ENCODE measurements at regions not wholly inside any gene's neighbourhood (a gene's known extent, or its start where the extent isn't known, plus 50 kb on each side); places are given as distances from the start of the nearest gene placed in this dataset.
"Not testable (repeated sequence)": the region's sequence is repeated elsewhere in the genome, so short reads cannot be mapped to it uniquely, and the experiment has no call there.

DNA sequence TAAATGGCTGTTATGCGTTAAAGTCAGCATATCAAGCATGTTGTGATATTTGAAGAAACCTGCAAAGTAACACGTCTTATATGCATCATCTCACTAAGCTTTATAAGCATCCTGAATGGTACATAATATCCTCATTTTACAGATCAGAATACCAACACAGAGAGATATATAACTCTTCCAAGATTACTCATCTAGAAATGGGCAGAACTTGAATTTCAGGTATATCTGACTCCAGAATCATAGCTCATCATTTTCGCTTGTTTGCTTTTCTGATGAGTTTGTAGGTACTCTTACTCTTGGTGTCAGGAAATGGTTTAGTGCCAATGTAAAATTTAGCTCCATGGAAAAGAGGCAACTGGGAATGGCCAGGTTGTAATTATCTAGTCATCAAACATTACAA is 232.3 kb upstream of the ANKH start:
- FAIRE-seq (no peak), DNase-seq (ENCODE audit: low spot score) (no peak)

DNA sequence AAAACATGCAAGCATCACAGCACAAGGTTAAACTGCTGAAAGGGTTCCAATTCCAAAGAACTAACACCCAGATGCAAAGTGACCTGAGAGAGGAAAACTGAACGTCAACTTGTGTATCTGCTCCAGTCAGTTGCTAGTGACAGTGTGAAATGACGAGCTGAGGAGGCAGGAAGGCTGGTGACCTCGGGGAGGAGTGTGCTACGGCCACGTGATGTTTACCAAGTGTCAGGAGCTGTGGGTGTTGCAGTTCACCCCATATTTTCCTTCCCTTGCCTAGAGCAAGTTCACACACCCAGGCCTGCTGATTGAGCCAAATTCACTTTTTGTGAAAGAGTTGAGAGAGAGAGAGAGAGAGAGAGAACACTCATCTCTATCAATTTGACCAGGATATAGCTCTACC is 231.6 kb upstream of the ANKH start:
- DNase-seq (ENCODE audit: low spot score) (no peak), FAIRE-seq (no peak)

DNA sequence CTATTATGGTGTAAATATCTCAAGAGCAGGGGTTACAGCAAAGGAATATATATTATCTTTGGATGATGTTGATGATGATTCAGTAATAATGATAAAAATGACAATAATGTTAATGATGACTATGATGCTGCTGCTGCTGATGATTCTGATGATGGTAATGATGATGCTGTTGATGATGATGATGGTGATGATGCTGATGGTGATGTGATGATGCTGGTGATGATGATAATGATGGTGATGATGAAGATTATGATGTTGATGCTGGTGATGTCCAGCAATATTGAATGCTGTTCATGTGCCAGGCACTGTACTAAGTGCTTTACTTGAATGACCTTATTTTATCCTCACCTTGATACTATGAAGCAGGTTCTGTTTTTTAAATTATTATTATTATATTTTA is 226.0 kb upstream of the ANKH start:
- peak; percentile 92 for FAIRE-seq

DNA sequence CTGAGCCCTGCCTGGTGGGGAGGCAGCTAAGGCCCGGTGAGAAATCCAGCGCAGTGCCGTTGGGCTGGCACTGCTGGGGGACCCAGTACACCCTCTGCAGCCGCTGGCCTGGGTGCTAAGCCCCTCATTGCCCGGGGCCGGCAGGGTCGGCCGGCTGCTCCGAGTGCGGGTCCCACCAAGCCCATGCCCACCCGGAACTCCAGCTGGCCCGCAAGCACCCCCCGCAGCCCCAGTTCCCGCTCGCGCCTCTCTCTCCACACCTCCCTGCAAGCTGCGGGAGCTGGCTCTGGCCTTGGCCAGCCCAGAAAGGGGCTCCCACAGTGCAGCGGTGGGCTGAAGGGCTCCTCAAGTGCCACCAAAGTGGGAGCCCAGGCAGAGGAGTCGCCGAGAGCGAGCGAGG is 225.1 kb upstream of the ANKH start:
- not testable (repeated sequence) for DNase-seq (ENCODE audit: low spot score); FAIRE-seq

More for the DNA sequence above, 226.0 kb upstream of the ANKH start:
- DNase-seq (ENCODE audit: low spot score) = no peak

DNA sequence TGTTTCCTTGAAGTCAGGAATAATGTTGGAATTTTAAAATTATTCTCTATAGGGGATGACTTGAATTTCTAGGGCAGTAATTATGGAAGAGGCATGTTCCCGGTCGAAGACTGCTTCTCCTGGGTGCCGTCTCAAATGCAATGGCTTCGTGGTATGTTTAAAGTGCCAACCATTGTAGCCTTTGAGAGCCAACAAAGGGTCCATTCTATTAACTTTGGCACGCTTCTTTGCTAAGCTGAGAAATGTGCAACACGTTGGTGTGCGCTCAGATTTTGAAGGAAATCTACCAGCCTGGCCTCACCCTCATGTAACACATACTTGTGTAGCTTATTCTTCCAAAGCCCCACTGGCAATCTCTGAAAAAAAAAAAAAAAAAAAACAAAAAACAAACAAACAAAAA is 221.2 kb upstream of the ANKH start:
- FAIRE-seq = no peak
- no peak for DNase-seq (ENCODE audit: low spot score)

GRCh38 chr5:15085671-15086070 is 214.1 kb upstream of the ANKH start:
- no peak for FAIRE-seq
- no peak for DNase-seq (ENCODE audit: low spot score)

DNA sequence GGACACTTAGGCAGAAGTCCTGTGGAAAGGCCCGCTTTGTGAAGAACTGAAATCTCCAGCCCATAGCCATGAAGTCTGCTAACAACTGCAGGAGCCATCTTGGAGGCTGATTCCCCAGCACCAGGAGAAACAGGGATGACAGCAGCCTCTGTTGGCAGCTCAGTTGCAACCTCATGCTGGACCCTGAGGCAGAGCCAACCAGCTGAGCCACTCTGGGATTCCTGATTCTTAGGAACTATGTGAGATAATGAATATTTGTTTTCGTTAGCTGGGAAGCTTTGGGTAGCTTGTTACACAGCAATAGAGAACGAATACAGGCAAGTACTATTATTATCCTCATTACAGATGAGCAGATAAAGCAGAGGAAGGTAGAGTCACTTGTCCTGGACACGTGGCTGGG is 210.5 kb upstream of the ANKH start:
- FAIRE-seq (no peak), DNase-seq (ENCODE audit: low spot score) (no peak)

GRCh38 chr5:15080219-15080618 is 208.6 kb upstream of the ANKH start:
- FAIRE-seq (no peak), DNase-seq (ENCODE audit: low spot score) (no peak)

- FAIRE-seq (no peak), DNase-seq (ENCODE audit: low spot score) (no peak)
Observed at GRCh38 chr5:15079566-15079965, 208.0 kb upstream of the ANKH start.

DNA sequence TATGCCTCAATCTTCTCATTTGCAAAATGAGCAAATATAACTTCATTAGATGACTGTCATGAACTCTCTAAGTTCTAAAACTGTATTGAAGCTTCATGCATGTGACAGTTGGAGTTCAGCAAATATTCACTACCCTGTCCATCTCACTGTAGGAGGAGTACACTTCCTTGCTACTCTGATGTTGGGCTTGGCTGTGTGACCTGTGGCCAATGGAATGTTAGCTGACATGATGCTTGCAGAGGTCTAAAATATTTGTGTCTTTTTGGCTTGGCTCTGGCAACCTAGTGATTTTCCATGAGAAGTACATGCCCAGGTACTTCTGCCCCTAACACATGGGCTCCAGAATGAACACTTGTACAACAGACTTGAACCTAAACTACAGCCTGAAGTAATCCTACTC is 203.1 kb upstream of the ANKH start:
- FAIRE-seq (peak; percentile 86), DNase-seq (ENCODE audit: low spot score) (peak; percentile 40)

- FAIRE-seq = no peak
- DNase-seq (ENCODE audit: low spot score) = no peak
Observed at GRCh38 chr5:15073453-15073852, 201.9 kb upstream of the ANKH start.

DNA sequence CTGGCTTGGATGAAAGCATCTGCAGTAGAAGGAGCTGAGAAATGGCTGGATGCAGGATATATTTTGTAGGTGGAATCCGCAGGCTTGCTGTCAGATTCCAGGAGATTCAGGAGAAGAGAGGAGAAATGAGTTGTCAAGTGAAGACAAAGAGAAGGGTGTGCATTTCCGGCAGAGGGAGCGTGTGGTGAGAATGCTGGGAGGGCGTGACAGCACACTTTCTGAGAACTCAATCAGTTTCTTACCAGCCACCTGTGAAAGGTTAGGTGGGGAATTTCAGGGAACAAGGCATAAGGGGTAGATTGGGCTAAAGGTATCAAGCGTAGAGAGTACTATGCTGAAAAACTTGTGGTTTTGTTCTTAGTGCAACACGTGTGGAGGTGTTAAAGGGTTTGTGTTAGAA is 199.3 kb upstream of the ANKH start:
- DNase-seq (ENCODE audit: low spot score) = no peak
- FAIRE-seq = no peak

GRCh38 chr5:15069407-15069905 is 197.9 kb upstream of the ANKH start:
- no peak for FAIRE-seq
- no peak for DNase-seq (ENCODE audit: low spot score)

- no peak for FAIRE-seq
Observed at GRCh38 chr5:15065091-15065490, 193.5 kb upstream of the ANKH start.

DNA sequence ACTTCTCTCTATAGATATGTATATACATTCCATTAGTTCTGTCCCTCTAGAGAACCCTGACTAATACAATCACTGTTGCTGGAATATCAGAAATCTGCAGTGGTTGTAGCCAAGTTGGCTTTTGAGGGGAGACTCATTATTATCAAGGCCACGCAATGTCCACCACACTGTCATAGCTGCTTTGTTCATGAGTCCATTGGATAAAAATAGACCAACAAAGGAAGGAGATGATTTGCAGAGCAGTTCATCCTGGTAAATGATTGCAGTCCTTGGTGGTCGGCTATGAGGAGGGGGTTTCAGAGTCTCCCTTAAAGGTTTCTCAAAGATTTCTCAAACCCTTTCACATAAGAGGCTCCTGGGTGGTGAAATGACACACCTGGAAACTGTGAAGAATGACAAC is 192.8 kb upstream of the ANKH start:
- FAIRE-seq = no peak
- no peak for DNase-seq (ENCODE audit: low spot score)

More at GRCh38 chr5:15065091-15065490, 193.5 kb upstream of the ANKH start:
- no peak for DNase-seq (ENCODE audit: low spot score)

DNA sequence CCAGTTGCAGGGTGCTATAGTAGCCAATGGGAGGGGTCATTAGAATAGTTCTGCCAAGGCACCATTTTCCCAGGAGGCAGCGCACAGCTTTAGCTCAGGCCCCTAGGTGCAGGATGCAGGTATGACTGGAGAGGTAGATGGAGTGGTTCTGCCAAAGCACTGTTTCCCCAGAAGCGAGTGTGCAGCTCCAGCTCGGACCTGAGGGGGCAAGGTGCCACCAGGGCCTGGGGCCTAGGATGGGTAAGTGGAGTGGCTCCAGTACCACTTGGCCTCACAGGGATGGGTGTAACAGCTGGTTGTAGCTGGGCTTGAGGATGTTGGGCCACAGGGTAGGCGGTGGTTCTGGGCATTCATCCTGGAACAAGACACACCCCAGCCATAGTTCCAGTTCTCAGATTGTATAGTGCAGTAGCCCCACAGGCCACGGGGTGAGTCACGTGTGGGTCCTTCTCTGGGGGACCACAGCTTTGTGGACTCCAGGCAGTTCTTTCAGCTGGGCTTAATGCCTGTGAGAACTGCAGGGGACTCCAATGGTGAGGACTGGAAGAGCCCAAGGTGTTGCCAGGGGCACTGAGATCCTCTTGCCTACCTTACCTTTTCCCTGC is 185.5 kb upstream of the ANKH start:
- DNase-seq (ENCODE audit: low spot score) (no peak), FAIRE-seq (no peak)

DNA sequence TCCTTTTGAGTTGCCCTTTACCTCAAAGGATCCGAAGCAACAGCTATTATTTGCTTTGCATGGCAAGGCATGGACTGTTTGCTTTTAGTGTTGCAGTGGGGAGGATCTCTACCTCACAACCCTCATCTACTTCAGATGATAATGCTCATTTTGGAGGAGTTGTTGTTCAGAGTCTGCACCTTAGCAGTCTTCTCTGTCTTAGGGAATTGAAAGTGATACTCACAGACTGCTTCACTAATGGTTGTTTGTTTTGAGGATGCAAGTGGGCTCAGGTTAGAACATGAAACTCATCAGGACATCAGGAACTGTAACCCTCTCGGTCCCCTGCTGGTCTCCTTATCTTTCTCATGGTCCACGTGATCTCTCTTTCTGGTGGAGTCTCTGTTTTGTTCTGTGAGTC is 172.9 kb upstream of the ANKH start:
- no peak for FAIRE-seq
- DNase-seq (ENCODE audit: low spot score) = no peak

DNA sequence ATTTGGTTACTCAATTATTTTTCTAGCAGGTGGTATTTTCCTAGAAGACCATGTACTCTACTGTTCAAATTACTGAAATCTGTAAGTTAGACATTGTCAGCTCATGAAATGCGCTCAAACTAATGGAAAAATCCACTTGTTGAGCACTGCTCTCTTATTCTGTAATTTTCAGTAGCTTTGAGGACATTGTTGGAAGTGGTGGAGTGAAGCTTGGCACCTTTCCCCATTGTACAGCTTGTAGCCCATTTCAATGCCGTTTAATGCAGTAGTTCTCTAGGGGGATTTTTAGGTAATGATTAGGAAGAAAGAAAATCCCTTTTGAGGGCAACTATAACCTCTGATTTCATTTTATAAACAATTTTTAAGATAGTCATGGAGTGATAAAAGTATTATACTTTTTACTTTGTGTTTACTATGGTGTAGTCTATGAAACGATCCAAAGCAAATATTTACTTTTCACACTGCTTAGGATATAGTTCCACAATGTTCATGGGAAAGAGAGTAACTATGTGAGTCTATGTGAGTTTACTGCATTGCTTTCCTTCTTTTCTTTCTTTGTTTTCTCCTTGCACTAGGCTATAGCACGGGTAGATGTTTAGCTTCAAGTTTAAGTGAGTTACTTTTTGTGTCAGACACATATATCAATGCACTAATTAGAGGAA is 165.8 kb upstream of the ANKH start:
- no peak for FAIRE-seq
- no peak for DNase-seq (ENCODE audit: low spot score)

- FAIRE-seq = no peak
- no peak for DNase-seq (ENCODE audit: low spot score)
Observed at GRCh38 chr5:15034379-15034778, 162.8 kb upstream of the ANKH start.

GRCh38 chr5:15031180-15031579 is 159.6 kb upstream of the ANKH start:
- DNase-seq (ENCODE audit: low spot score) (no peak), FAIRE-seq (no peak)

GRCh38 chr5:15027764-15028163 is 156.2 kb upstream of the ANKH start:
- FAIRE-seq = no peak
- no peak for DNase-seq (ENCODE audit: low spot score)

DNA sequence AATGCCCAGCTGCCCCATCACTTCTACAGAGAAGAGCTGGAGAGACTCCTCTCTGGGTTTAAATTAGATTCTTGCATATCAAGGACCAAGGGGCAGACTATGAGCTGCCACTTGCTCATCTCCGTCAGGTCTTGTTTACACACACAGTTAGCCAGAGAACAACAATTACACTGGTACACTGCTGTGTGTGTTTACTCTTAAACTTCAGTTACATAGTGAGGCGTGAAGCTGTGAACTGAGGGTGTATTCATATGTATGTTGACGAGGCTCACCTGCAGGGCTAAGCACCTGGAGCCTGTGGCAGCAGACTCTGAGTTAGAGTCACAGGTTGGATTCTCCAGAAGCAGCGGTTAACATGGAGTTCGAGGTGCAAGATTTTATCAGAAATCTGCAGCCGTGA is 155.4 kb upstream of the ANKH start:
- no peak for DNase-seq (ENCODE audit: low spot score)

More for the DNA sequence above, 155.4 kb upstream of the ANKH start:
- FAIRE-seq = no peak
